ENCODE measurements at regions not wholly inside any gene's neighbourhood (a gene's known extent, or its start where the extent isn't known, plus 50 kb on each side); places are given as distances from the start of the nearest gene placed in this dataset.

DNA sequence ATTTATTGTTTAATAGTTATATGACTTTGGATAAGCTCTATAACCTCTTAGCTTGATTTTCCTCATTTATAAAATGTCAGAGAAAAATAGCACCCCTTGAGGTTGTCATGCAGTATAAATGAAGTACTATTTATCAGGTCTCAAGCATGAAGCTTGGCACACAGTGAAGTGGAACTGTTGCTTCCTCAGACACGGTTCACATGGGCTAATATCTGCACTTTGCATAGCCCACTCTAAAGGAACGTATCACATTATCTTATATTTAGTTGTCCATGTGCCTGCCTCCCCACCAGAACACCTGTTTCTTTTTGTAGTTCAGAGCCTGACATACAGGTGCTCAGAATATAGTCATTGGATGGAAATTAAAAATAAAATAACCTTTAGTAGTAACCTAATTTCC, 273.7 kb downstream of the SOX2 start:
- TF ChIP-seq, protein P1, sequence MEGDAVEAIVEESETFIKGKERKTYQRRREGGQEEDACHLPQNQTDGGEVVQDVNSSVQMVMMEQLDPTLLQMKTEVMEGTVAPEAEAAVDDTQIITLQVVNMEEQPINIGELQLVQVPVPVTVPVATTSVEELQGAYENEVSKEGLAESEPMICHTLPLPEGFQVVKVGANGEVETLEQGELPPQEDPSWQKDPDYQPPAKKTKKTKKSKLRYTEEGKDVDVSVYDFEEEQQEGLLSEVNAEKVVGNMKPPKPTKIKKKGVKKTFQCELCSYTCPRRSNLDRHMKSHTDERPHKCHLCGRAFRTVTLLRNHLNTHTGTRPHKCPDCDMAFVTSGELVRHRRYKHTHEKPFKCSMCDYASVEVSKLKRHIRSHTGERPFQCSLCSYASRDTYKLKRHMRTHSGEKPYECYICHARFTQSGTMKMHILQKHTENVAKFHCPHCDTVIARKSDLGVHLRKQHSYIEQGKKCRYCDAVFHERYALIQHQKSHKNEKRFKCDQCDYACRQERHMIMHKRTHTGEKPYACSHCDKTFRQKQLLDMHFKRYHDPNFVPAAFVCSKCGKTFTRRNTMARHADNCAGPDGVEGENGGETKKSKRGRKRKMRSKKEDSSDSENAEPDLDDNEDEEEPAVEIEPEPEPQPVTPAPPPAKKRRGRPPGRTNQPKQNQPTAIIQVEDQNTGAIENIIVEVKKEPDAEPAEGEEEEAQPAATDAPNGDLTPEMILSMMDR (conservative IDR thresholded peaks at IDR 0.05), result no peak
- TF ChIP-seq EZH2 (IDR thresholded peaks at IDR 0.05; ENCODE audit: low read depth), result no peak

Measured in PC-9 (cell line).